ENCODE measurements at regions not wholly inside any gene's neighbourhood (a gene's known extent, or its start where the extent isn't known, plus 50 kb on each side); places are given as distances from the start of the nearest gene placed in this dataset.
"Not testable (repeated sequence)": the region's sequence is repeated elsewhere in the genome, so short reads cannot be mapped to it uniquely, and the experiment has no call there.

- no peak for DNase-seq
Measured at GRCh38 chr6:168796106-168796505, 355.1 kb downstream of the SMOC2 start.

- not testable (repeated sequence) for DNase-seq
Measured at GRCh38 chr6:168795611-168796010, 354.6 kb downstream of the SMOC2 start.

GRCh38 chr6:168794491-168794890 lies 353.5 kb downstream of the SMOC2 start:
- DNase-seq = no peak

- DNase-seq = no peak
Measured at GRCh38 chr6:168793649-168794048, 352.7 kb downstream of the SMOC2 start.

- DNase-seq = no peak
Measured at GRCh38 chr6:168791917-168792316, 350.9 kb downstream of the SMOC2 start.

- no peak for DNase-seq
Measured at GRCh38 chr6:168789699-168790098, 348.7 kb downstream of the SMOC2 start.

- no peak for DNase-seq
Measured at GRCh38 chr6:168785720-168786511, 344.9 kb downstream of the SMOC2 start.

- DNase-seq = no peak
Measured at GRCh38 chr6:168784426-168784825, 343.4 kb downstream of the SMOC2 start.

GRCh38 chr6:168783720-168784119 lies 342.7 kb downstream of the SMOC2 start:
- no peak for DNase-seq

- DNase-seq = no peak
Measured at GRCh38 chr6:168782187-168782751, 341.3 kb downstream of the SMOC2 start.

- DNase-seq = no peak
Measured at GRCh38 chr6:168778201-168778600, 337.2 kb downstream of the SMOC2 start.

- DNase-seq = no peak
Measured at GRCh38 chr6:168774381-168774780, 333.4 kb downstream of the SMOC2 start.

GRCh38 chr6:168773788-168774187 lies 332.8 kb downstream of the SMOC2 start:
- DNase-seq = no peak

GRCh38 chr6:168765752-168766151 lies 324.8 kb downstream of the SMOC2 start:
- DNase-seq = no peak

- DNase-seq = no peak
Measured at GRCh38 chr6:168756009-168756634, 315.1 kb downstream of the SMOC2 start.

- DNase-seq = no peak
Measured at GRCh38 chr6:168746643-168747042, 305.7 kb downstream of the SMOC2 start.

- DNase-seq = no peak
Measured at GRCh38 chr6:168746013-168746412, 305.0 kb downstream of the SMOC2 start.

GRCh38 chr6:168744861-168745260 lies 303.9 kb downstream of the SMOC2 start:
- no peak for DNase-seq

- DNase-seq = no peak
Measured at GRCh38 chr6:168741942-168742782, 301.2 kb downstream of the SMOC2 start.

- no peak for DNase-seq
Measured at GRCh38 chr6:168741305-168741704, 300.3 kb downstream of the SMOC2 start.

GRCh38 chr6:168739381-168739780 lies 298.4 kb downstream of the SMOC2 start:
- DNase-seq = no peak

GRCh38 chr6:168737481-168737880 lies 296.5 kb downstream of the SMOC2 start:
- DNase-seq = no peak

- DNase-seq = no peak
Measured at GRCh38 chr6:168737014-168737413, 296.0 kb downstream of the SMOC2 start.

Measured in CD4-positive, alpha-beta T cell treated with Interleukin-10 for 1 hour (primary cell).